Mucosa of stomach (tissue), 1 donor: ENCODE measurements at regions not wholly inside any gene's neighbourhood (a gene's known extent, or its start where the extent isn't known, plus 50 kb on each side); places are given as distances from the start of the nearest gene placed in this dataset.

Experiments
- H3K27me3 ChIP-seq: one replicate; pipeline ENCODE4 v1.7.0; 2013; ENCODE audit warnings: mild to moderate bottlenecking, low read length; ENCODE audit not compliant: control insufficient read depth, insufficient read depth
- H3K36me3 ChIP-seq: one replicate; pipeline ENCODE4 v1.7.0; 2013; ENCODE audit warnings: low read length; ENCODE audit not compliant: control insufficient read depth, insufficient read depth
- H3K4me1 ChIP-seq: one replicate; pipeline ENCODE4 v1.7.0; 2013; ENCODE audit warnings: mild to moderate bottlenecking, low read length; ENCODE audit not compliant: control insufficient read depth, insufficient read depth
- H3K4me3 ChIP-seq: one replicate; pipeline ENCODE4 v1.7.0; 2013; ENCODE audit warnings: low read length
- H3K9ac ChIP-seq: one replicate; pipeline ENCODE4 v1.7.0; 2013; ENCODE audit warnings: mild to moderate bottlenecking, low read length, moderate library complexity
- H3K9me3 ChIP-seq: one replicate; pipeline ENCODE4 v1.7.0; 2013; ENCODE audit warnings: mild to moderate bottlenecking, low read length, moderate library complexity; ENCODE audit not compliant: control insufficient read depth
- donor health status: Pancreatic carcinoma.

- no peaks in the 10 kb centered on the region for H3K4me1 ChIP-seq
- H3K9ac ChIP-seq: no peak overlapping the region
- H3K9me3 ChIP-seq: no peaks in the 10 kb centered on the region
- no peaks in the 10 kb centered on the region for H3K36me3 ChIP-seq
- no peak overlapping the region for H3K4me3 ChIP-seq
- H3K27me3 ChIP-seq: no peaks in the 10 kb centered on the region
Measured at GRCh38 chr5:17147170-17147569, 70.3 kb upstream of the BASP1 start.

- Histone ChIP-seq H3K27me3 (no peaks in the 10 kb centered on the region), H3K9ac (no peak overlapping the region), H3K4me3 (no peak overlapping the region), H3K9me3 (no peaks in the 10 kb centered on the region), H3K36me3 (no peaks in the 10 kb centered on the region), H3K4me1 (no peaks in the 10 kb centered on the region)
Measured at GRCh38 chr5:17147617-17148016, 69.8 kb upstream of the BASP1 start.

GRCh38 chr5:17148481-17148880, 69.0 kb upstream of the BASP1 start:
- Histone ChIP-seq H3K36me3 (no peaks in the 10 kb centered on the region), H3K9ac (no peak overlapping the region), H3K4me1 (no peaks in the 10 kb centered on the region), H3K4me3 (no peak overlapping the region), H3K9me3 (no peaks in the 10 kb centered on the region), H3K27me3 (no peaks in the 10 kb centered on the region)

GRCh38 chr5:17149786-17150185, 67.6 kb upstream of the BASP1 start:
- no peaks in the 10 kb centered on the region for H3K36me3 ChIP-seq
- H3K4me3 ChIP-seq: no peak overlapping the region
- no peaks in the 10 kb centered on the region for H3K27me3 ChIP-seq
- H3K4me1 ChIP-seq: no peaks in the 10 kb centered on the region
- no peak overlapping the region for H3K9ac ChIP-seq
- no peaks in the 10 kb centered on the region for H3K9me3 ChIP-seq

- no peaks in the 10 kb centered on the region for H3K27me3 ChIP-seq
- H3K4me3 ChIP-seq: no peak overlapping the region
- no peaks in the 10 kb centered on the region for H3K36me3 ChIP-seq
- no peak overlapping the region for H3K9ac ChIP-seq
- H3K9me3 ChIP-seq: no peaks in the 10 kb centered on the region
- H3K4me1 ChIP-seq: no peaks in the 10 kb centered on the region
Measured at GRCh38 chr5:17150531-17150930, 66.9 kb upstream of the BASP1 start.

GRCh38 chr5:17151686-17152085, 65.7 kb upstream of the BASP1 start:
- no peaks in the 10 kb centered on the region for H3K4me1 ChIP-seq

GRCh38 chr5:17154211-17154996, 63.0 kb upstream of the BASP1 start:
- Histone ChIP-seq H3K36me3 (no peaks in the 10 kb centered on the region), H3K4me3 (no peak overlapping the region), H3K27me3 (no peaks in the 10 kb centered on the region), H3K9me3 (no peaks in the 10 kb centered on the region), H3K4me1 (no peaks in the 10 kb centered on the region), H3K9ac (no peak overlapping the region)

More at GRCh38 chr5:17151686-17152085, 65.7 kb upstream of the BASP1 start:
- no peaks in the 10 kb centered on the region for H3K27me3 ChIP-seq
- H3K9me3 ChIP-seq: no peaks in the 10 kb centered on the region
- no peak overlapping the region for H3K4me3 ChIP-seq
- H3K9ac ChIP-seq: no peak overlapping the region
- no peaks in the 10 kb centered on the region for H3K36me3 ChIP-seq

GRCh38 chr5:17156463-17156862, 61.0 kb upstream of the BASP1 start:
- Histone ChIP-seq H3K36me3 (no peaks in the 10 kb centered on the region), H3K9me3 (no peaks in the 10 kb centered on the region), H3K27me3 (no peaks in the 10 kb centered on the region), H3K4me3 (no peak overlapping the region), H3K9ac (no peak overlapping the region), H3K4me1 (no peaks in the 10 kb centered on the region)

- Histone ChIP-seq H3K9ac (no peak overlapping the region), H3K4me3 (no peak overlapping the region), H3K36me3 (no peaks in the 10 kb centered on the region), H3K4me1 (no peaks in the 10 kb centered on the region), H3K27me3 (no peaks in the 10 kb centered on the region), H3K9me3 (no peaks in the 10 kb centered on the region)
Measured at GRCh38 chr5:17157294-17157693, 60.1 kb upstream of the BASP1 start.

GRCh38 chr5:17157916-17158529, 59.4 kb upstream of the BASP1 start:
- no peaks in the 10 kb centered on the region for H3K36me3 ChIP-seq
- no peak overlapping the region for H3K9ac ChIP-seq
- no peaks in the 10 kb centered on the region for H3K27me3 ChIP-seq
- no peaks in the 10 kb centered on the region for H3K4me1 ChIP-seq
- H3K4me3 ChIP-seq: no peak overlapping the region
- H3K9me3 ChIP-seq: no peaks in the 10 kb centered on the region

- Histone ChIP-seq H3K9me3 (no peaks in the 10 kb centered on the region), H3K9ac (no peak overlapping the region), H3K27me3 (no peaks in the 10 kb centered on the region), H3K36me3 (no peaks in the 10 kb centered on the region), H3K4me1 (no peaks in the 10 kb centered on the region), H3K4me3 (no peak overlapping the region)
Measured at GRCh38 chr5:17160756-17161040, 56.7 kb upstream of the BASP1 start.

- Histone ChIP-seq H3K36me3 (no peaks in the 10 kb centered on the region), H3K4me1 (no peaks in the 10 kb centered on the region), H3K9ac (no peak overlapping the region), H3K27me3 (no peaks in the 10 kb centered on the region), H3K9me3 (no peaks in the 10 kb centered on the region), H3K4me3 (no peak overlapping the region)
Measured at GRCh38 chr5:17161662-17162061, 55.8 kb upstream of the BASP1 start.
